ENCODE measurements at regions not wholly inside any gene's neighbourhood (a gene's known extent, or its start where the extent isn't known, plus 50 kb on each side); places are given as distances from the start of the nearest gene placed in this dataset.
"Not testable (repeated sequence)": the region's sequence is repeated elsewhere in the genome, so short reads cannot be mapped to it uniquely, and the experiment has no call there.

DNA sequence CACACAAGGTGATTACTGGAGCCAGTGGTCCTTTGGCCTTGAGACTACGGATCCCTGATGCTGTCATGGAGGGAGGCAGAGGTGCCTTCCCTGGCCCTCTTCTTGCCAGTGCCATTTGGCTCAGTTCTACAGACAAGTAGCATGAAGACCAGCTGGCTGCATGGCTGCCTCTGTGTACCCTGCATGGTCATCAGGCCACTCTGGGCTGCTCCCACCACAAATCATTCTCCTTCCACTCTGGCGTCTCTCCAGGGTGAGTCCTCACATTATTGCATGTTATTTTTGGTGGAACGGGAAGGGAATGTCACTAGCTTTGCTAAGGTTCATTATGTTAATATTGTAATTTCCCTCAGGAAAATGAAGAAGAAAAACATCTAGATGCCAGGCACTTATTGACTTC lies 229.8 kb downstream of the VAPA start:
- no peak for DNase-seq

DNA sequence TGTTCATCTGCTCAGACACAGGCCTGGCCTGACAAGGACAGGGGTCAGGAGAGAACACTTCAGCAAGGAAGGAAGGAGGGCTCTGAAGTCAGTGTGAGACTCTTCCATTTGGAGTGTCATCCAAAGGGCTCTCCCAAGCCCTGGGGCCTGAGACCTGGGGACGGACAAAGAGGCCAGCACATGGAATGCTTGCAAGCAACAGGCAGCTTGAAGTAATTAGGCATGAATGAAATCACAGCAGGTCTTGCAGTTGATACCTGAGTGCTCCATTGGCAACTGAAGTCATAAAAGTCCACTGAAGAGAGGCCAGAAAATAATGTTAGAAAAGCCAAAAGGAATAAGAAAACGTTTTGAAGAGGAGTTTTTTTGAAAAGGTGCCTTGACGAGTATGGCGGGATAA lies 231.7 kb downstream of the VAPA start:
- DNase-seq, result no peak

- no peak for DNase-seq
Measured at GRCh38 chr18:10147226-10147625, 233.4 kb downstream of the VAPA start.

DNA sequence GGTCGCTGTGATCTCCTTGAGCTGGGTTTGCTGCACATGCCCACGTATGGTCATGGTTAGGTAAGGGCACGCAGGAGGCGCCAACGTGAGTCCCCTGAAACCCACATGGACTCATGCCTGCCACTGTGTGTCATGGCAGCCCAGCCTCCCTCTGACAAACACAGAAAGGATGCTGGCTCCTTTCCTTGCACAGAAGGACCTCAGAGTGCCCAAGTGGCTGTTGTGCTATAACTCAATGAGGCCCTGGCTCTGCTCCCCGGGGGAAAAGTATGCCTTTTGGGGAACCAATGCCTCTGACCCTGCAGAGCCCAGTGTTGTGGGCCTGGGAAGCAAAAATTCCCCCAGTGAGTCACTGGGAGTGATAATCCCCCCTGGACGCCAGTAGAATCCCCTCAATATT lies 233.9 kb downstream of the VAPA start:
- DNase-seq, result no peak

GRCh38 chr18:10148189-10148929 lies 234.5 kb downstream of the VAPA start:
- DNase-seq, result no peak

DNA sequence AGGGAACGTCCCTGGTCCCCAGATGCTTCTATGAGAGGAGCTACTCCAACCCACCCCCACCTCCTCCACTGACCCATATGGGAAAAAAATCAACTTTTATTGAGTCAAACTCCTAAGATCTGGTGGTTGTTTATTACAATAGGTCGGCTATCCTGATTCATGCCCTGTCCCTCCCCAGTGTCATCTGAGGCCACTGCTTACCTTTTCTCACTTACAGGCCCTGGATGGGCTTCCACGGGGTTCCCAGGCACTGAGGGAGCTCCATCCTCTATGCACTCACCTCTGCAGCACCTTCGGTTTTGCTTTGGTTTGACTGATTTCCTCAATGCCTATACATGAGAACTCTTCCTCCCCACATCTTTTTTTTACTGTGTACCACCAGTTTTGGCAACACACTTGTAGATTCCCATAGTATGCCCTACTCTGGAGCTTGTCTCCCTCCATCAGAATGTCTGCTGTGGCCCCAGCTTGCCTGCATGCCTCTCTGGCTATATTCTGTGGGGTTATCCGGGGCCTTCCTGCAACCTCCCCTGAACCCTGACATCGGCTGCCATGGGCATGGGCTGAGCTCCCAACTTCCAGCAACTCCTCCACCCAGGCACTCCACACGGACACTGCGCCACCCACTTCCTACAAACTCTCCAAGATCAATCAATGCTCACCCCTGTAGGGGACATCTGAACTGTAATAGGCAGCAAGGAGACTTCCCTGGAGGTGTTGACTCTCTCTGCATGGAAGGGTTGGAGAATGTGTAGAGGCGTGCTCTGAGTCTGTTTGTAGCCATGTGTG lies 236.1 kb downstream of the VAPA start:
- DNase-seq, result no peak

DNA sequence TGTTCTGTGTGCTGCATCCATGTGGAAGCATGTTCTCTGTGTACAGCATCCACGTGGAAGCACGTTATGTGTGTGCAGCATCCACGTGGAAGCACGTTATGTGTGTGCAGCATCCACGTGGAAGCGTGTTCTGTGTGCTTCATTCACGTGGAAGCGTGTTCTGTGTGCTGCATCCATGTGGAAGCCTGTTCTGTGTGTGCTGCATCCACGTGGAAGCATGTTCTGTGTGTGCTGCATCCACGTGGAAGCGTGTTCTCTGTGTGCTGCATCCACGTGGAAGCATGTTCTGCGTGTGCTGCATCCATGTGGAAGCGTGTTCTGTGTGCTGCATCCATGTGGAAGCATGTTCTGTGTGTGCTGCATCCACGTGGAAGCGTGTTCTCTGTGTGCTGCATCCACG lies 236.8 kb downstream of the VAPA start:
- not testable (repeated sequence) for DNase-seq

- DNase-seq, result no peak
Measured at GRCh38 chr18:10152475-10152874, 238.7 kb downstream of the VAPA start.

GRCh38 chr18:10153924-10154752 lies 240.3 kb downstream of the VAPA start:
- no peak for DNase-seq

DNA sequence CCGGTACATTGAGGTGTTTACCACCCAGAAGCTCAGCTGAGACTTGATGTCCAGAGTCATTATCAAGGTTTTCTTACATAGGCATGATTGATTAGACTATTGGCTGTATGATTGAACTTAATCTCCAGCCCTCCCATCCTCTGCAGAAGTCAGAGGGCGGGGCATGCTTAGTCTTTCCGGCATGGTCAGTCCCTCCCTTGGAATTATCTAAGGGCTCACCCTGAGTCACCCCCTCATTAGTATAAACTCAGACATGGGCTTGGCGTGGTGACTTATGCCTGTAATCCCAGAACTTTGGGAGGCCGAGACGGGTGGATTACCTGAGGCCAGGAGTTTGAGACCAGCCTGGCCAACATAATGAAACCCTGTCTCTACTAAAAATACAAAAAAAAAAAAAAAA lies 243.9 kb downstream of the VAPA start:
- DNase-seq, result no peak

DNA sequence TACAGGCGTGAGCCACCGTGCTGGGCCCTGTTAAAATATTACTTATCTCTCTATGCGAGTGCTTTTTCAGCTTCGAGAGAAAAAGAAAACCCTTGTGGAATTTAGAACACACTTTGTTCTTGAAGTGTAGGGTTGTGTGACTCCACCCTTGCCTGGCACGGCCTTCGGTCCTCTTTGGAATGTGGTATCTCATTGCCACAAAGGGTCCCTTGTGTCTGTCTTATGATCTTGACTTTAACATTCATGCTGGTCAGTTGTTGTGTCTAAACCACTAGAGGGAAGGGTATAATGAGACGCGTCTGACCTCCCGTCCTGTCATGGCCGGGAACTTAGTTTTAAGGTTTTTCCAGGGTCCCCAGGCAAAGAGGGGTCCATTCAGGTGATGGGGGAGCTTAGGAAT lies 246.4 kb downstream of the VAPA start:
- DNase-seq, result no peak

GRCh38 chr18:10161315-10161714 lies 247.5 kb downstream of the VAPA start:
- no peak for DNase-seq

DNA sequence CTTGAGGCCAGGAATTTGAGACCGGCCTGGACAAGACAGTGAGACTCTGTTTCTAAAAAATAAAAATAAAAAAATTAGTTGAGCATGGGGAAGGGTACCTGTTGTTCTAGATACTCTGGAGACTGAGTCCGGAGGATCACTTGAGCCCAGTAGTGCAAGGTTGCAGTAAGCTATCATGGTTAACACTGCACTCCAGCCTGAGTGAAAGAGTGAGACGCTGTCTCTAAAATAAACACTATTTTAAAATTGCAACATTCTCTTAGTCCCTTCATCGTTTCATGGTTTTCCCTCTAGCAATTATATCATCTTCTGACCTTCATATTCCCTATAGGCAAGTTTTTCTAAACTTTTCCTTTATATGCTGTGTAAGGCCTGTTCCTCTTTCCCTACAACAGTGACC lies 248.5 kb downstream of the VAPA start:
- no peak for DNase-seq

GRCh38 chr18:10164271-10165071 lies 250.7 kb downstream of the VAPA start:
- DNase-seq, result no peak

GRCh38 chr18:10166164-10166807 lies 252.5 kb downstream of the VAPA start:
- no peak for DNase-seq

GRCh38 chr18:10167759-10168158 lies 253.9 kb downstream of the VAPA start:
- no peak for DNase-seq

GRCh38 chr18:10168477-10168876 lies 254.7 kb downstream of the VAPA start:
- DNase-seq, result no peak

- no peak for DNase-seq
Measured at GRCh38 chr18:10169064-10169562, 255.3 kb downstream of the VAPA start.

DNA sequence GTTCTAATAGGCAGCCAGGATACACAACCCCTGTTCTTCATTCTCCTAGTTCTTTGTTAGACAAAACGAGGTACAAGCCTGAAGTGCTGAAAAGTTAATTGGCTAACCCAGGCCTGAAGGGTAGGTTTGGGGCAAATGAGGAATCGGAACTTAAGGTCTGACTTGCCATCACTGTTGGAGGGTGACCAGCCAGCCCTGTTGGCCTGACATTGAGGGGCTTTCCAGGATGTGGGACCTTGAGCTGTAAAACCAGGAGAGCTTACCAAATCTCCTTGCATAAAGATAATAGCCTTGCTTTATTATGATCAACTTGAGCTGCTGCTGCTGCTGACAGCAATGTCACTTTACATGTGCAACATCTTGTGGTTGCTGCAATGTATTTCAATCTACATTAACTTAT lies 256.0 kb downstream of the VAPA start:
- DNase-seq, result no peak

- DNase-seq, result no peak
Measured at GRCh38 chr18:10170375-10170774, 256.6 kb downstream of the VAPA start.

DNA sequence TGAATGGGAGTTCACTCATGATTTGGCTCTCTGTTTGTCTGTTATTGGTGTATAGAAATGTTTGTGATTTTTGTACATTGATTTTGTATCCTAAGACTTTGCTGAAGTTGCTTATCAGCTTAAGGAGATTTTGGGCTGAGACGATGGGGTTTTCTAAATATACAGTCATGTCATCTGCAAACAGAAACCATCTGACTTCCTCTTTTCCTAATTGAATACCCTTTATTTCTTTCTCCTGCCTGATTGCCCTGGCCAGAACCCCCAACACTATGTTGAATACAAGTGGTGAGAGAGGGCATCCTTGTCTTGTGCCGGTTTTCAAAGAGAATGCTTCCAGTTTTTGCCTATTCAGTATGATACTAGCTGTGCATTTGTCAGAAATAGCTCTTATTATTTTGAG lies 261.5 kb downstream of the VAPA start:
- not testable (repeated sequence) for DNase-seq

DNA sequence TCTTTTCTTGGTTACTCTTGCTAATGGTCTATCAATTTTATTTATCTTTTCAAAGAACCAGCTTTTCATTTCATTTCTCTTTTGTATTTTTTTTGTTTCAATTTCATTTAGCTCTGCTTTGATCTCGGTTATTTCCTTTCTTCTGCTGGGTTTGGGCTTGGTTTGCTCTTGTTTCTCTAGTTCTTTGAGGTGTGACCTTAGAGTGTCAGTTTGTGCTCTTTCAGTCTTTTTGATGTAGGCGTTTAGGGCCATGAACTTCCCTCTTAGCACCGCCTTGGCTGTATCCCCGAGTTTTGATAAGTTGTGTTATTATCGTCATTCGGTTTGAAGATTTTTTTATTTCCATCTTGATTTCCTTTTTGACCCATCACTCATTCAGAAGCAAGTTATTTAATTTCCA lies 265.5 kb downstream of the VAPA start:
- DNase-seq, result peak in 1 of 5 donors; percentile 5

All from T-helper 1 cell (primary cell).